GM12891 (cell line): ENCODE measurements at regions not wholly inside any gene's neighbourhood (a gene's known extent, or its start where the extent isn't known, plus 50 kb on each side); places are given as distances from the start of the nearest gene placed in this dataset.

ENCODE experiments used
- PAX5 ChIP-seq: IDR thresholded peaks from 2 replicates; pipeline ENCODE4 v1.6.1; 2011; ENCODE audit warnings: low read length, moderate library complexity, mild to moderate bottlenecking; ENCODE audit not compliant: insufficient read depth, severe bottlenecking
- POLR2A ChIP-seq: IDR thresholded peaks from 2 replicates; pipeline ENCODE4 v1.6.1; 2011; ENCODE audit warnings: low read depth, low read length, control low read depth
- POLR2AphosphoS5 ChIP-seq: IDR thresholded peaks from 2 replicates; pipeline ENCODE4 v1.6.1; 2011; ENCODE audit warnings: low read depth, low read length, control low read depth
- SPI1 ChIP-seq: IDR thresholded peaks from 2 replicates; pipeline ENCODE4 v1.6.1; 2011; ENCODE audit warnings: low read depth, low read length, control low read depth
- TAF1 ChIP-seq: IDR thresholded peaks from 2 replicates; pipeline ENCODE4 v1.6.1; 2011; ENCODE audit warnings: low read depth, low read length, control low read depth

DNA sequence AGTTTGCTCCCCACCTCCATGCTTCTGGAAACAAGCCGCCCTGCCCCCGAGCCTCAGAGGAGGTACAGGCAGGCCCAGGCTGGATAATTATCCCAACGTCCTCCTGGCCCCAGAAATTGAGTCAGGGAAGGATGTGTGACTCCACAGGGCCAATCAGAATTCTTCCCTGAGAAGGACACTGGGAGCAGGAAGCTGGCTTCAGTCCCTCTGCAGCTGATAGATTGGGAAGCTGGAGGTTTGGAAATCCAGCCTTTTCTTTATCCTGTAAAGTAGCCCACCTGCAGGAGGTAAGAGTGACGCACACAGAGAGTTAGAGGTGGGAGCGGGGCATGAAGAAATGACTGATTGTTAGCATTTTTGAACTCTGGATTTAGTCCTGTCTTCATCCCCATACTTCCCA, 97.5 kb upstream of the CD82 start:
- TF ChIP-seq POLR2A (no peak), SPI1 (no peak), POLR2AphosphoS5 (no peak), TAF1 (no peak), PAX5 (no peak)
